K562 (cell line): ENCODE measurements at regions not wholly inside any gene's neighbourhood (a gene's known extent, or its start where the extent isn't known, plus 50 kb on each side); places are given as distances from the start of the nearest gene placed in this dataset.

Source experiments
- ATAC-seq: fragments of 200-7000 bp; cut with Tn5 transposase; 3 replicates; pipeline ENCODE4 v1.9.1; 2020; ENCODE audit warnings: moderate library complexity
- BruUV-seq: library from RNA; stranded (reverse); fragments of 400-500 nt; replicated peaks from 2 replicates; lab custom pipeline; 2021; lab: Mats Ljungman, UMichigan
- CTCF ChIA-PET: fragments of 300-600 bp; formaldehyde crosslinking; extraction: SDS; loops from one replicate; lab custom pipeline; 2021; ENCODE audit warnings: low intra/inter-chr PET ratio; lab: Yijun Ruan, JAX
- POLR2A ChIA-PET: fragments of 300-600, 350-650 bp; sonication (Branson Sonifier 250); formaldehyde crosslinking; extraction: SDS; loops from one replicate; lab custom pipeline; 2021; ENCODE audit warnings: antibody characterized with exemption, inconsistent platforms; lab: Yijun Ruan, JAX
- DNase-seq, 4 experiments: peaks; one replicate each; pipeline versions ENCODE4 v3.0.0 to v3.0.0-alpha.2; 2011 to 2018; ENCODE audit warnings: low spot score in 3 of 4, mixed read lengths in 3 of 4; ENCODE audit errors: extremely low read depth in 1 of 4
- FAIRE-seq: peaks from 2 replicates; lab custom pipeline; 2011; peaks lifted over from hg19 to GRCh38; lab: Jason Lieb, UNC
- H2AFZ ChIP-seq: 2 replicates; pipeline ENCODE4 v1.6.0; 2011; ENCODE audit warnings: low read depth, low read length, control low read depth, inconsistent platforms
- H3K27ac ChIP-seq: fragments of 200-600 bp; 3 replicates; pipeline ENCODE4 v1.8.0; 2011; ENCODE audit warnings: low read depth, mild to moderate bottlenecking, control low read depth, inconsistent platforms, low read length, moderate library complexity, mixed read lengths; ENCODE audit errors: extremely low read depth
- H3K27me3 ChIP-seq, 2 experiments: fragments of 300-600 bp in 1 of 2; 2 replicates in 1 of 2; 3 replicates in 1 of 2; pipeline versions ENCODE4 v1.6.0 to v1.8.0; 2011; ENCODE audit warnings: inconsistent platforms in 2 of 2, low read length in 2 of 2, mild to moderate bottlenecking in 1 of 2, mixed read lengths in 1 of 2, moderate library complexity in 1 of 2; ENCODE audit not compliant: control insufficient read depth in 2 of 2, insufficient read depth in 2 of 2
- H3K36me3 ChIP-seq: fragments of 300-600 bp; 3 replicates; pipeline ENCODE4 v1.8.0; 2011; ENCODE audit warnings: mild to moderate bottlenecking, low read length, inconsistent platforms; ENCODE audit not compliant: control insufficient read depth, insufficient read depth
- H3K4me1 ChIP-seq, 2 experiments: fragments of 200-600 bp in 1 of 2; replicated peaks in 1 of 2; 2 replicates in 1 of 2; 3 replicates in 1 of 2; pipeline versions ENCODE4 v1.5.1 to v1.8.0; 2011; ENCODE audit warnings: inconsistent platforms in 2 of 2, low read length in 2 of 2, mild to moderate bottlenecking in 1 of 2, mixed read lengths in 1 of 2, moderate library complexity in 1 of 2; ENCODE audit not compliant: control insufficient read depth in 2 of 2, insufficient read depth in 2 of 2
- H3K4me2 ChIP-seq: 2 replicates; pipeline ENCODE4 v1.6.1; 2011; ENCODE audit warnings: low read length, control low read depth, inconsistent platforms, mixed read lengths; ENCODE audit not compliant: insufficient read depth
- H3K4me3 ChIP-seq: fragments of 200-600 bp; sonication (generic), shearing (Covaris generic); 2 replicates; pipeline ENCODE4 v1.5.1; 2016; ENCODE audit warnings: control low read depth, inconsistent platforms
- H3K79me2 ChIP-seq: fragments of 200-600 bp; 3 replicates; pipeline ENCODE4 v1.8.0; 2011; ENCODE audit warnings: low read length, inconsistent platforms; ENCODE audit not compliant: control insufficient read depth, insufficient read depth
- H3K9ac ChIP-seq, 2 experiments: 2 replicates each; pipeline versions ENCODE4 v1.6.0 to v1.6.1; 2011; ENCODE audit warnings: low read depth in 2 of 2, low read length in 2 of 2, control low read depth in 1 of 2, inconsistent platforms in 1 of 2, mild to moderate bottlenecking in 1 of 2, mixed read lengths in 1 of 2; ENCODE audit not compliant: insufficient read depth in 1 of 2
- H3K9me1 ChIP-seq: one replicate; pipeline ENCODE4 v1.6.0; 2011; ENCODE audit warnings: inconsistent platforms, mild to moderate bottlenecking, low read length, moderate library complexity; ENCODE audit not compliant: control insufficient read depth, insufficient read depth
- H3K9me3 ChIP-seq: replicated peaks from 2 replicates; pipeline ENCODE4 v1.5.1; 2011; ENCODE audit warnings: low read depth, low read length, inconsistent platforms; ENCODE audit not compliant: control insufficient read depth, insufficient read depth
- H4K20me1 ChIP-seq: replicated peaks from 2 replicates; pipeline ENCODE4 v1.6.1; 2011; ENCODE audit warnings: low read length, inconsistent platforms, mixed read lengths; ENCODE audit not compliant: control insufficient read depth, insufficient read depth
- CBFB ChIP-seq: sonication (generic); formaldehyde crosslinking; IDR thresholded peaks from 2 replicates; pipeline ENCODE4 v1.4.0; 2020; ENCODE audit warnings: mild to moderate bottlenecking, missing genetic modification reagents
- FOXP1 ChIP-seq: sonication (generic); formaldehyde crosslinking; IDR thresholded peaks from 2 replicates; pipeline ENCODE4 v1.8.0; 2022; ENCODE audit warnings: mild to moderate bottlenecking, missing genetic modification reagents
- FUS ChIP-seq: fragments of 200-400 bp; formaldehyde crosslinking; optimal IDR thresholded peaks from 2 replicates; pipeline ENCODE3; 2017; ENCODE audit warnings: low read depth, low read length
- HMBOX1 ChIP-seq: sonication (generic); IDR thresholded peaks from 2 replicates; pipeline ENCODE4 v1.6.1; 2016
- HSF4 ChIP-seq: fragments of 250-450 bp; sonication (Bioruptor Pico); IDR thresholded peaks from 2 replicates; pipeline ENCODE4 v2.1.2; 2022; ENCODE audit warnings: mild to moderate bottlenecking, moderate library complexity, borderline replicate concordance
- MCM7 ChIP-seq, 2 experiments: fragments of 450-650 bp; IDR thresholded peaks; 2 replicates each; pipeline ENCODE4 v1.6.1; 2016 to 2018
- POLR2AphosphoS2 ChIP-seq: IDR thresholded peaks from 2 replicates; pipeline ENCODE4 v1.6.1; 2012; ENCODE audit warnings: low read length, improper control_type of control experiment
- RNF219 ChIP-seq: fragments of 250-450 bp; sonication (Bioruptor Pico); IDR thresholded peaks from 2 replicates; pipeline ENCODE4 v1.5.0; 2022; ENCODE audit warnings: mild to moderate bottlenecking
- TEAD2 ChIP-seq: fragments of 450-650 bp; IDR thresholded peaks from 2 replicates; pipeline ENCODE4 v1.6.1; 2016; ENCODE audit warnings: missing genetic modification characterization, control low read depth, missing compliant biosample characterization
- ZBTB33 ChIP-seq: sonication (generic); formaldehyde crosslinking; IDR thresholded peaks from 2 replicates; pipeline ENCODE4 v1.8.1; 2023; ENCODE audit warnings: mild to moderate bottlenecking, missing genetic modification reagents
- ZEB2 ChIP-seq: fragments of 450-650 bp; IDR thresholded peaks from 2 replicates; pipeline ENCODE4 v1.6.1; 2016
- ZFPM2 ChIP-seq: fragments of 250-450 bp; sonication (Bioruptor Pico); IDR thresholded peaks from 2 replicates; pipeline ENCODE4 v1.5.1; 2022; ENCODE audit warnings: mild to moderate bottlenecking
- ZNF146 ChIP-seq: IDR thresholded peaks from one replicate; pipeline ENCODE4 v1.6.1; 2018; ENCODE audit warnings: missing compliant biosample characterization; ENCODE audit not compliant: unreplicated experiment
- ZNF644 ChIP-seq: fragments of 200-800 bp; sonication (Bioruptor generic); IDR thresholded peaks from 2 replicates; pipeline ENCODE4 v1.6.1; 2016; ENCODE audit warnings: low read depth, missing genetic modification characterization, missing compliant biosample characterization
- ZNF76 ChIP-seq: fragments of 250-450 bp; sonication (Bioruptor Pico); IDR thresholded peaks from 2 replicates; pipeline ENCODE4 v1.4.0; 2020; ENCODE audit warnings: mild to moderate bottlenecking, moderate library complexity, borderline replicate concordance
- WGBS: fragments of 100-300 bp; shearing (Covaris generic); methylation state at CpG from one replicate; pipeline ENCODE4 v1.1.6; 2016; ENCODE audit warnings: low coverage, mixed read lengths; ENCODE audit not compliant: insufficient coverage; ENCODE audit errors: missing lambda C conversion rate; 5-methylcytosine and 5-hydroxymethylcytosine counted together
- in situ Hi-C: fragments of 300-500 bp; cut with MboI; formaldehyde crosslinking; loops from 4 replicates; pipeline ENCODE4 v1.15.0; 2018; ENCODE audit warnings: inconsistent platforms, mixed read lengths
- intact Hi-C: fragments of 100-400 bp; cut with micrococcal nuclease; formaldehyde crosslinking; loops from 2 replicates; pipeline ENCODE4 v1.14.2; 2022

GRCh38 chr19:33890569-33890968 lies 93.9 kb downstream of the KCTD15 start:
- intact Hi-C loops (no loop called here), in situ Hi-C loops (no loop called here)
- no peaks in the 10 kb centered on the region for H3K79me2 ChIP-seq
- TF ChIP-seq CBFB (CRISPR knock-in tag), result no peak
- TF ChIP-seq ZEB2, result no peak
- TF ChIP-seq POLR2AphosphoS2, result no peak
- no peak for TF ChIP-seq FOXP1 (CRISPR knock-in tag)
- TF ChIP-seq HMBOX1, result no peak
- no peak for TF ChIP-seq HSF4 (CRISPR knock-in tag)
- no peak for TF ChIP-seq ZNF76 (CRISPR knock-in tag)
- no peak for TF ChIP-seq RNF219 (CRISPR knock-in tag)
- TF ChIP-seq TEAD2 (tag), result no peak
- no peak for TF ChIP-seq ZFPM2 (CRISPR knock-in tag)
- no peak for TF ChIP-seq ZNF146 (CRISPR knock-in tag)
- no peak for TF ChIP-seq FUS
- no peak for TF ChIP-seq ZBTB33 (CRISPR knock-in tag)
- no peak for TF ChIP-seq MCM7 (IDR thresholded peaks at IDR 0.05)
- TF ChIP-seq ZNF644 (tag), result no peak
- no peak overlapping the region for H2AFZ ChIP-seq
- H3K4me2 ChIP-seq, result no peak overlapping the region
- no peak overlapping the region for H3K4me3 ChIP-seq
- peaks cover 5 to 34% of the 10 kb centered on the region in 2 experiments; a peak in 3 of 5 replicates for H3K27me3 ChIP-seq
- FAIRE-seq (no peak), ATAC-seq (no peak), DNase-seq (no peak)
- POLR2A ChIA-PET, result no interaction called here
- BruUV-seq, result no TSS peak
- no peaks in the 10 kb centered on the region for H4K20me1 ChIP-seq
- H3K9me1 ChIP-seq, result no peaks in the 10 kb centered on the region
- CTCF ChIA-PET, result no interaction called here
- no peaks in the 10 kb centered on the region for H3K36me3 ChIP-seq
- no peaks in the 10 kb centered on the region for H3K9me3 ChIP-seq
- H3K4me1 ChIP-seq, result no peaks in the 10 kb centered on the region
- 0% methylated on average over 2 of the region's 2 CpGs for WGBS
- H3K27ac ChIP-seq, result no peak overlapping the region
- H3K9ac ChIP-seq, result no peak overlapping the region
